Osteocyte (in vitro differentiated cells): ENCODE measurements at regions not wholly inside any gene's neighbourhood (a gene's known extent, or its start where the extent isn't known, plus 50 kb on each side); places are given as distances from the start of the nearest gene placed in this dataset.
"Not testable (repeated sequence)": the region's sequence is repeated elsewhere in the genome, so short reads cannot be mapped to it uniquely, and the experiment has no call there.

Source experiments
- DNase-seq: peaks from one replicate; pipeline ENCODE4 v3.0.0; 2021; ENCODE audit warnings: mixed read lengths; ENCODE audit not compliant: unreplicated experiment; ENCODE audit errors: extremely low spot score
- H3K27ac Mint-ChIP-seq: one replicate; pipeline ENCODE4 v1.8.0; 2021; ENCODE audit warnings: mild to moderate bottlenecking, mixed read lengths; ENCODE audit not compliant: unreplicated experiment
- H3K27me3 Mint-ChIP-seq: one replicate; pipeline ENCODE4 v1.8.0; 2021; ENCODE audit warnings: mixed read lengths; ENCODE audit not compliant: unreplicated experiment
- H3K36me3 Mint-ChIP-seq: one replicate; pipeline ENCODE4 v1.8.0; 2021; ENCODE audit warnings: mixed read lengths; ENCODE audit not compliant: unreplicated experiment
- H3K4me1 Mint-ChIP-seq: one replicate; pipeline ENCODE4 v1.8.0; 2021; ENCODE audit warnings: mixed read lengths; ENCODE audit not compliant: unreplicated experiment
- H3K4me3 Mint-ChIP-seq: one replicate; pipeline ENCODE4 v1.8.0; 2021; ENCODE audit warnings: mild to moderate bottlenecking, moderate library complexity, mixed read lengths; ENCODE audit not compliant: unreplicated experiment
- H3K9me3 Mint-ChIP-seq: one replicate; pipeline ENCODE4 v1.8.0; 2021; ENCODE audit warnings: mixed read lengths; ENCODE audit not compliant: unreplicated experiment

DNA sequence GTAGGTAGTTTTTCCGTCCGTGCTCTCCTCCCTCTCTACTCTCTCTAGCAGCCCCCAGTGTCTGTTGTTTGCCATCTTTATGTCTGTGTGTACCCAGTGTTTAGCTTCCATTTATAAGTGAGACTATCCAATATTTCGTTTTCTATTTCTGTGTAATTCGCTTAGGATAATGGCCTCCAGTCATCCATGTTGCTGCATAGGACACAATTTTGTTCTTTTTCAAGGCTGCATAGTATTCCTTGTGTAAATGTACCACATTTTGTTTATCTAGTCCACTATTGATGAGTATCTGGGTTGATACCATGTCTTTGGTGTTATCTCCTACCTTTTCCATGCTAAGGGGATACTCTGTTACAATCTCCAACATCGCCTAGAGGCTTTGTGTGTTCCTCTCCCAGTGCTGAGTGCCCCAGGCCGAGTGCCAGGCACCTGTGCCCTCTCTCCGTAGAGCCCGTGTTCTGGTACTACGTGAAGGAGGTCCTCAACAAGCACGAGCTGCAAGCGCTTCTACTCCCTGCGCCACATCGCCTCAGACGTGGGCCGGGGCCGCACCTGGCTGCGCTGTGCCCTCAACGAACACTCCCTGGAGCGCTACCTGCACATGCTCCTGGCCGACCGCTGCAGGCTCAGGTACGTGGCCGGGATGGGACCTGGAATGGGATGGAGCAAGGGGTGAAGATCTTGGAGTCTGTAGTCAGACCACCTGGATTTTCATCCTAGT is 51.0 kb downstream of the NPIPB11 start:
- H3K4me1 Mint-ChIP-seq, H3K9me3 Mint-ChIP-seq, H3K27me3 Mint-ChIP-seq, H3K4me3 Mint-ChIP-seq, H3K36me3 Mint-ChIP-seq, DNase-seq, H3K27ac Mint-ChIP-seq: not testable (repeated sequence)

DNA sequence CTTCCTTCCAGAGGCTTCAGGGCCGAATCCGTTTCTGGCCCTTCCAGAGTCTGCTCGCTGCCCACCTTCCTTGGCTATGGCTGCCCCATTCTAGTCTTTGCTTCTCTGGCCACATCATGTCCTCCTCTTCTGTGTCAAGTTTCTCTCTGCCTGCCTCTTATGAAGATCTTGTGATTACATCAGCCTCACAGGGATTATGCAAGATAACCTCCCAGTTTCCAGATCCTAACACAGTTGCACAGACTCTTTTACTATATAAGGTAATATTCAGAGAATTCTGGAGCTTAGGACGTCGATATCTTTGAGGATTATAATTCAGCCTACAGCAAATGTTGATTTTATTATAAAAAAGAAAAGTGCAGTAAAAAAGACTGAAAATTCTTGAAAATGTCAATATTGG is 52.1 kb downstream of the NPIPB11 start:
- not testable (repeated sequence) for H3K4me1 Mint-ChIP-seq, H3K9me3 Mint-ChIP-seq, DNase-seq, H3K4me3 Mint-ChIP-seq, H3K36me3 Mint-ChIP-seq, H3K27ac Mint-ChIP-seq, H3K27me3 Mint-ChIP-seq

DNA sequence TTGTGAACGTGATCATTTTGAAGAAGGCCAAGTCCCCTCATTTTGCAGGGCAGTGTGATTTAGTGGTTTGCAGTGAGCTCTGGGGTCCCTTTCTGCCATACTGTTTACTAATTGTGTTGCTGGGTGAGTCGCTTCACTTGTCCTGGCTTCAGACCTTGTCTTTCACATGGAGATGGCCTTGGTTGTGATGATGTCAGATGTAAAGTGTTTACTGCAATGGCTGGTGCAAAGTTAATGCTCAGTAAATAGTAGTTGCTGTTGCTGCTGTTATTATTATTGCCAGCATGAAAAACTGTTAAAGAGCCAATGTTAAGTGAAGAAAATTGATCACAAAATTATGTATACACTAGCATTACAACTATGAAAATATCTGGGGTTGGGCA is 53.9 kb downstream of the NPIPB11 start:
- not testable (repeated sequence) for H3K36me3 Mint-ChIP-seq, H3K27me3 Mint-ChIP-seq, H3K4me1 Mint-ChIP-seq, H3K9me3 Mint-ChIP-seq, H3K4me3 Mint-ChIP-seq, DNase-seq, H3K27ac Mint-ChIP-seq

DNA sequence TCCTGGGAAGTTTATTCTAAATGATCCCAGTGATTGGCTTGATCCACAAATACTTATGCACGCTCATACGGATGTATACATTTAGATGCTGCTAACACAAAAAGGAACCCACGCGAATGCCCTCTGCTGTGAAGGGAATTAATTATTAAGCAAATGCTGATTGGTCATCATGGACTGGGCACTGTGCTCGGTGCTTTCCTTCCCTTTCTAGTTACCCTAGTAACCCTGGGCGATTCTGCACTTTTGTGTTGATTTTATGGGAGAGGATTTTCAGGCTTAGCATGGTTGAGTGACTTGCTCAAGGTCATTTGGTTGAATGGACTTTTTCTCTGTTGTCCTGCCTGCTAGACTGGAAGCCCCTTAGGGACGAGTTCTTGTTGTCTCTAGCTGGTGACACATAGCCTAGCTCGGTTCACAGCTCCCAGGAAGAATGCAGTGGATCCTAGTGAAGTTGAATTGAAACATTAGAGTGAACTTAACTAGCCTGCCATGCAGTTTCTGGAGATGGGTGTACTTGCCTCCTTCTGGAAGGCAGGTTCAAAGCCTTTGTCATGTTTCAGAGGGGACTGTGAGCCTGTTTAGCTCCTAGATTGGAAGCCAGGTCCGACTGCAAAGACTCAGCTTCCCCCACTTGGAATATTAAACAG is 54.4 kb downstream of the NPIPB11 start:
- not testable (repeated sequence) for H3K27ac Mint-ChIP-seq, H3K4me3 Mint-ChIP-seq

DNA sequence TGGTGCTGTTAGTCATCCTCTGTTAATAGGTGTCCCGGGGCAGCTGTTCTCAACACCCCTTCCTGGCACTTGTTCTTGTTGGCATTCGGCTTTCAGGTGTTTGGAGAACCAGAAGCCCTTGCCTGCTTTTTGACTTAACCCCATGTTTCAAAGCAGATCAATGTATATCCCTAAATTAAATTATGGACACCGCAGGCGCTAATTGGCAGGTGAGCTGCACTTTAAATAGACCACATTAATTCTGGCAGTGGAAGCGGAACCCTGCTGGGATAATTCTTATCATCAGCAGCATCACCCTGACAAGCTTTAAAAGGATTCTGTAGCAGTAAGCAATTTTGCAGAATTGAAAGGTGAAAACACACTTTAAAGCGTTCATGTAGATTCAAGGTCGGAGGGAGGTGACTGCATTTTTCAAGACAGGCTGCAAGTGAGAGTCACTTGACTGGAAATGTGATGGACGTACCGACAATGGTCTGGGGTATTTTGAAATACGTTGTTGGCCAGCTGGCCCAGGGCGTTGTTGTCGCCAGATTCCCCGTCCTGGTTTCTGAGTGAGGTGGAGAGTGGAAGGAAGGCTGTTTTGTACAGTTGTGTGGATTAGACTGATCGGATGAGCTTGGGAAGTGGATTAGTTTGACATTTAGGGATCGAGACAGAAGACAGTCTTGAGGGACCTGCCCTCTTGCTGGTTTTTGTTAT is 55.1 kb downstream of the NPIPB11 start:
- not testable (repeated sequence) for H3K4me1 Mint-ChIP-seq, DNase-seq, H3K4me3 Mint-ChIP-seq, H3K9me3 Mint-ChIP-seq, H3K27me3 Mint-ChIP-seq, H3K27ac Mint-ChIP-seq, H3K36me3 Mint-ChIP-seq

More for the DNA sequence above, 54.4 kb downstream of the NPIPB11 start:
- not testable (repeated sequence) for H3K36me3 Mint-ChIP-seq, H3K4me1 Mint-ChIP-seq, H3K9me3 Mint-ChIP-seq, H3K27me3 Mint-ChIP-seq, DNase-seq

DNA sequence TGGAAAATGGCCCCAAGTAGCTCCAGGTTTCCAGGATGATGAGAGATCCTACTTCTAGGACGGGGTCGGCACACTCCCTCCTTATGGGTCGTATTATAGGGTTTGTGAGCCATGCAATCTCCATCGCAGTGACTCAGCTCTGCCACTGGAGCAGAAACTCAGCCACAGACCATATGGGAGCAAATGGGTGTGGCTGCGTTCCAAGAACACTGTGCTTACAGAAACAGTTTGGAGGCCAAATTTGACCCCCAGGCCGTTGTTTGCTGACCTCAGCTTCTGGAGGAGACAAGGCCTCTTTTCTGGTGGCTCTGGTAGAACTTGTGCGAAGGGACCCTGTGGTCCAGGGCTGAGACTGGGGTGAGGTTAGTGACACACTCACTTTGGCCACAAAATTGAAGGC is 56.5 kb downstream of the NPIPB11 start:
- peak overlapping the region; percentile 82 for H3K27ac Mint-ChIP-seq
- H3K4me3 Mint-ChIP-seq, H3K9me3 Mint-ChIP-seq, DNase-seq, H3K36me3 Mint-ChIP-seq, H3K27me3 Mint-ChIP-seq, H3K4me1 Mint-ChIP-seq: not testable (repeated sequence)

DNA sequence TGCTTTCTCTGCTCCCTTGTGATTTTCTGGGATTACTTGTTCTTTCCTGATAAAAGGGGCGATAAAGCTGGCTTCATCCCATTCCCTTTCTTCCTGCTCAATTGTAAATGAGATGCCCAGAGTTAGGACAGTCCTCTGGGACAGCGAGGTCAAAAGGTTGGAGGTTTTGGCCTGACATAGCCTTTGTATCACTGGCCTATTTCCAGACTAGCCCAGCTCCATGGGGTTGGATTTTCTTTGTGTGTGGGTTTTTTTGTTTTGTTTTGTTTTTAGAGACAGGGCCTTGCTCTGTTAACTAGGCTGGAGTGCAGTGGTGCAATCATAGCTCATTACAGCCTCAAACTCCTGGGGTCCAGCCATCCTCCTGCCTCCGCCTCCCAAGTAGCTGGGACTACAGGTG is 57.8 kb downstream of the NPIPB11 start:
- not testable (repeated sequence) for H3K9me3 Mint-ChIP-seq, H3K27ac Mint-ChIP-seq, H3K4me1 Mint-ChIP-seq, DNase-seq, H3K4me3 Mint-ChIP-seq, H3K36me3 Mint-ChIP-seq, H3K27me3 Mint-ChIP-seq

DNA sequence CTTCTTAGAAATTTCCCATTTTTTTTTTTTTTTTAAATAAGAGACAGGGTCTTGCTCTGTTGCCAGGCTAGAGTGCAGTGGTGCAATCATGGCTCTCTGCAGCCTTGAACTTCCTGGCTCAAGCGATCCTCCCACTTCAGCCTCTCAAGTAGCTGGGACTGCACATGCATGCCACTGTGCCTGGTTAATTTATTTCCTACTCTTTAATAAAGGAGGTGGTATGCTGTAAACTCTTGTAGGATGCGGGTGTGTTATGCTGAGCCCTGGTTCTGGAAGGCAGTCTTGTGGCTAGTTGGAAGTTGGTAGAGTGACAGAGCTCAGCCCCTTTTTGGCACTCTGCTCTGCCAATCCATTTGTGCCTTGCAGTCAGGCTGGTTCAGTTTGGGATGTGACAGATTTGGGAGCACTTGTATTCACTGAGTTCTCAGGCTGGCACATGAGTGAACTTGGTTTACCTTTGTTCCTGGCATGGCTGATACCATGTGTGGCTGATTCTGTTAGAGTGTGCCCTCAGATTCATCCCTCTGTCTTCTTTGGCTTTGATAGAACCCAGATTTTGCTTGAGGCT is 58.3 kb downstream of the NPIPB11 start:
- not testable (repeated sequence) for H3K9me3 Mint-ChIP-seq, H3K36me3 Mint-ChIP-seq, H3K4me3 Mint-ChIP-seq, H3K27ac Mint-ChIP-seq, H3K4me1 Mint-ChIP-seq, DNase-seq, H3K27me3 Mint-ChIP-seq

DNA sequence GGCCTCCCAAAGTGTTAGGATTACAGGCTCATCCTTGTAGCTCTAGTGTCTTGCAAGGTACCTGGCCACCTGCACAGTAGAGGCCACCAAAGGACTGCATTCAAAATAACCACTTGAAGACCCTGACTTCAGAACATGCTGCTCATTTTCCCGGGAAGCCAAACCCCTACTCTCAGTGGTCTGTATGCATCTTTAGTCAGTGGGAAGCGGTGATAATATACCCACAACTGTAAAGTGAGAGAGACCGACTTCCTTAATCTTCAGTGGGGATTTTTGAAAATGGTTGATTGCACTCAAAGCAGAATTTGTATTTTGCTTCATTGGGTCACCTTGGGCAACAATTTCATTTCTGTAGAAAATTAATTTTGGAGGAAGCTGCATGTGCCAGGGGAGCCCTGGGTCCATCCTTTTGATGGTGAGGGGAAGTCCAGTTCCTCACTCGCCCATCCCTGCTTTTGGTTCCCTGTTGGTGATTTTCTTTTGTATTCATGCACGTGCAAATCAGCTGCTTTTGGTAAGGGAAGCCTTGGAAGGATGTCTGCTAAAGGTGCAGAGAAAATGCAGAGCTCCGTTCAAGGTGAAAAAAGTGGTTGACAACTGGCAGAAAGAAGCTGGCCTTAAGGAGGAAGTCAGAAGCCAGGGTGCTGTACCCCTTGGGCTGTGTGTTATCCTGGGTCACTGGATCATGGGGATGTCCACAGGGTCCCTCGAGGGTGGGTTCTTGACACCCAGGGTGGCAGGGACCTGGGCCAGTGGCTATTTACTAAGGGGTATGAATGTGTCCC is 59.5 kb downstream of the NPIPB11 start:
- not testable (repeated sequence) for H3K27me3 Mint-ChIP-seq, H3K9me3 Mint-ChIP-seq, H3K27ac Mint-ChIP-seq, DNase-seq, H3K4me3 Mint-ChIP-seq, H3K36me3 Mint-ChIP-seq
- peaks cover 15% of the 10 kb centered on the region for H3K4me1 Mint-ChIP-seq

DNA sequence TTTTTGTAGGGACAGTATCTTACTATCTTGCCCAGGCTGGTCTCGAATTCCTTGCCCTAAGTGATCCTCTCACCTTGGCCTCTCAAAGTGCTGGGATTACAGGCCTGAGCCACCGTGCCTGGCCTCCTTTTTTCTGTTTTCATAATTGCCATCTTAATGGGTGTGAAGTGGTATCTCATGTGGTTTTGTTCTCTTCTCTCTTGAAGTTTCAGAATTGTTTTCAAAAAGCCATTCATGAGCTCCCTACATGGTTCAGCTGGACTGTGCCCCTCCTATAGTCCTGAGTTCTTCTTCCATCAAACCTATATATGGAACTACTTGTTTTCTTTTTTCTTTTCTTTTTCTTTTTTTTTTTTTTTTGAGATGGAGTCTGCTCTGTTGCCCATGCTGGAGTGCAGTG is 60.3 kb downstream of the NPIPB11 start:
- H3K27ac Mint-ChIP-seq, H3K36me3 Mint-ChIP-seq, H3K9me3 Mint-ChIP-seq, H3K4me3 Mint-ChIP-seq, H3K27me3 Mint-ChIP-seq, DNase-seq: not testable (repeated sequence)
- H3K4me1 Mint-ChIP-seq, result peaks cover 14% of the 10 kb centered on the region

DNA sequence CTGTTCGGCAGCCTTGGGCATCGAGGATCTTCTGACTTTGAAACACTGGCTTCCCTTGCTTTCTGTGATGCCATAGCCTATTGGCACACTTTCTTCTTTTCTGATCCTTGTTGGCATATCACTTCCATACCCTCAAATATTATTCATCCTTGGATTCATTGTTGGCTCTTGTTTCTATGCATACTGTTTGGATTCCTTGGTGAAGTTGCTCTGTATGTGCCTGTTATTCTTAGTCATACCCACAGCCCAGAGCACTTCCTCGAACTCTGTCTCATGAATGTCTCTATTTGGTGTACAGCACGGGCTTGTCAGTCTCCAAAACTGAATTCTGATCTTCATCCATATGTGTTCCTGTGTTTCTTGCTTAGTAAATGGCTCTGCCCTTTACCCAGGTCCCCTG is 63.6 kb downstream of the NPIPB11 start:
- H3K27ac Mint-ChIP-seq, result peak overlapping the region; percentile 79
- not testable (repeated sequence) for DNase-seq, H3K4me3 Mint-ChIP-seq, H3K36me3 Mint-ChIP-seq, H3K9me3 Mint-ChIP-seq, H3K27me3 Mint-ChIP-seq
- H3K4me1 Mint-ChIP-seq, result peaks cover 10% of the 10 kb centered on the region
